ENCODE measurements at regions not wholly inside any gene's neighbourhood (a gene's known extent, or its start where the extent isn't known, plus 50 kb on each side); places are given as distances from the start of the nearest gene placed in this dataset.

- DNase-seq (ENCODE audit: low read depth in 2 of 2) = no peak
Observed at GRCh38 chr2:226652983-226653765, 146.4 kb downstream of the IRS1 start.

- no peak for DNase-seq (ENCODE audit: low read depth in 2 of 2)
Observed at GRCh38 chr2:226652369-226652768, 147.3 kb downstream of the IRS1 start.

DNA sequence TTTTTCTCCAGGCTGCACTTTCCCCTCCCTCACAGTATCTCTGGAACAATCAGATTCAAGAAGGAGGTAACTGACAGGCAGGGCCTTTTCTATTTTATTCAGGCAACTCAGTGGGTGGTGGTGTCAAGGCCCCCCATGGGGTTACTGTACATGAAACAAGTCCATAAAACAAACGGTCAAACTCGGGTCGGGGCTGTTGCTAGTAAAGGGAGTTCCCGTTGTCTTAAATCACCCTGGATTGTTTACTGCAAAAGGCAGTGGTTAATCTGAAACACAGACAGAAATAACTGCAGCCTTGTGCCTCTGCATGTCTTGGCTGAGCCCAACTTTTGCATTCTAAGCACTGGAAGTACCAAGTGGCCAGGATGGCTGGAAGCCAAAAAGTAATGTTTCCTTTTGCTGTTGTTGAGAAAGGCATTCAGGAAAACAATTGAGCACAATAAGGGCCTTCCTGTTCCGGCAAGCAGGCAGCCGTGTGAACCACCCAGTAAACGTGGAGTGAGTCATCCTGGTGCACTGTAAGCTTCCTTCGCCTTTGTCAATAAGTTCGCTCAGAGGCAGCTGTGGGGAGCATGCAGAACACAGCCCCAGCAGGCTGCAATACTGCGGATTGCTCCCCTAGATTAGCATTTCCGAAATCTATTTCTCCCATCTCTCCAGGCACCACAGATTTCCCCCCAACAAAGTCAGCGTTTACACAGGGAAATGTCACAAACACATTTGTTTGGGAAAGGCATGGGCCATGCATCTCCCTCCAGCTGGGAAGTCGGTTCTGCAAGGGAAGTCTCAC, 149.6 kb downstream of the IRS1 start:
- DNase-seq (ENCODE audit: low read depth in 2 of 2) = peak in 1 of 2 donors; percentile 24

DNA sequence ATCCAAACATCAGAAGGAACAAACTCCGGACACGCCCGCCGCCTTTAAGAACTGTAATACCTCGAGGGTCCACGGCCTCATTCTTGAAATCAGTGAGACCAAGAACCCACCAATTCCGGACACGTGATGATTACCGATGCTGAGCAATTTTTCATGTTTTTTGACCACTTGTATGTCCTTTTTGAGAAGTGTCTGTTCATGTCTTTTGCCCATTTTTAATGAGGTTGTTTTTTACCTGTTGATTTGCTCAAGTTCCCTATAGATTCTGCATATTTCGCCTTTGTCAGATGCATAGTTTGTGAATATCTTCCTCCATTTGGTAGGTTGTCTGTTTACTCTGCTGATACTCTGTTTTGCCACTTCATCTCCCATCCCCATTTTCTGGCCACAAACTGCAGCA, 150.4 kb downstream of the IRS1 start:
- no peak for DNase-seq (ENCODE audit: low read depth in 2 of 2)

DNA sequence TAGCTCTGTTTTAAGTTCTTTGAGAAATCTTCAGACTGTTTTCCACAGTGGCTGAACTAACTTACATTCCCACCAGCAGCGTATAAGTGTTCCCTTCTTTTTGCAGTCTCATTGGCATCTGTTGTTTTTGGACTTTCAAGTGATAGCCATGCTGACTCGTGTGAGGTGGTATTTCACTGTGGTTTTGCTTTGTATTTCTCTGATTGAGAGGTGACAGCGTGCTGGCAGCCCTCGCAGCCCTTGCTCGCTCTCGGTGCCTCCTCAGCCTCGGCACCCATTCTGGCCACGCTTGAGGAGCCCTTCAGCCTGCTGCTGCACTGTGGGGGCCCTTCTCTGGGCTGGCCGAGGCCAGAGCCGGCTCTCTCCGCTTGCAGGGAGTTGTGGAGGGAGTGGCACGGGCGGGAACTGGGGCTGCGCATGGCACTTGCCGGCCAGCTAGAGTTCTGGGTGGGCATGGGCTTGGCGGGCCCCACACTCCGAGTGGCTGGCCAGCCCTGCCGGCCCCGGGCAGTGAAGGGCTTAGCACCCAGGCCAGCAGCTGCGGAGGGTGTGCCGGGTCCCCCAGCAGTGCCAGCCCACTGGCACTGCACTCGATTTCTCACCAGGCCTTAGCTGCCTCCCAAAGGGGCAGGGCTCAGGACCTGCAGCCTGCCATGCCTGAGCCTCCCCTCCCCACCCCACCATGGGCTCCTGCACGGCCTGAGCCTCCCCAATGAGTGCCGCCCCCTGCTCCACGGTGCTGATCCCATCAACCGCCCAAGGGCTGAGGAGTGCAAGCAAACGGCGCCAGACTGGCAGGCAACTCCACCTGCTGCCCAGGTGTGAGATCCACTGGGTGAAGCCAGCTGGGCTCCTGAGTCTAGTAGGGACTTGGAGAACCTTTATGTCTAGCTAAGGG, 151.8 kb downstream of the IRS1 start:
- DNase-seq (ENCODE audit: low read depth in 2 of 2) = no peak

- no peak for DNase-seq (ENCODE audit: low read depth in 2 of 2)
Observed at GRCh38 chr2:226644399-226644865, 155.2 kb downstream of the IRS1 start.

GRCh38 chr2:226643946-226644282, 155.7 kb downstream of the IRS1 start:
- DNase-seq (ENCODE audit: low read depth in 2 of 2) = no peak

DNA sequence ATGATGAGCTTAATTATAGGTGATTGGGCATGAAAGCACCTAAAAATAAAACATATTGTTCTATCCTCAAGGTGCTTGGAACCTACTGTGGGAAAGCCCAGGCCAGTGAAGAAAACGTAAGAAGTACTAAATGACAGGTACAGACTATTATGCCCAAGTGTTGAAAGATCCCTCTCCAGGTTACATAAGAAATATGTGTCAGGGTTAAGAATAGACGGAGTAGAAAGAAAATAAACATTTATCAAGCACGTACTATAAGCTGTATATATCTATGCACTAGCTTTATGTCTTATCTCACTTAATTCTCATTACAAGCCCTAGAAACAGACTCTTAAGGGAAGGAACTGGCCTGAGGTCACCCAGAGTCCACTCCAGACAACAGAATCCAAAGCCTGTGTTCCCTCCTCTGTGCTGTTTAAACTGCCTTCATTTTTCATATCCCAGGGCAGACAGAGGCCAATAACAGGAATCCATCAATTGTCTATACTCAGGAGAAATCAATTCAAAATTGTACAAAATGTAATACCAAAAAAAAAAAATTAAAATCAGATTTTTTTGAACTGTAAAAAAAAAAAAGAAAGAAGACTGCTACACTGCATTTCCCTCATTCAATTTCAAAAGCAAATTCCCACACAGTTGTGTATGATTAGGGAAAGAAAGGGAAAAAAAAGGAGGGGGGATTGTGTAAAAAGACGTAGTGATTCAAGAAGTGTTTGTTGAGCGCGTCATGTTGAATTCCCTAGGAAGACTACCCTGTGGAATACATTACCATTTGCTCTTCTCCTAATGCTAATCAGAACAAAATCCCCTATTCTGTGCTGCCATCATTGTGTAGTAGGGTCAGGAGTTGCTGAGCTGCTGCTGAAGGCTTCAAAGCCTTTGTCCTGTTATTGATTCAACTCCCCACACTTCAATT, 156.3 kb downstream of the IRS1 start:
- no peak for DNase-seq (ENCODE audit: low read depth in 2 of 2)

- DNase-seq (ENCODE audit: low read depth in 2 of 2) = no peak
Observed at GRCh38 chr2:226641008-226641407, 158.6 kb downstream of the IRS1 start.

DNA sequence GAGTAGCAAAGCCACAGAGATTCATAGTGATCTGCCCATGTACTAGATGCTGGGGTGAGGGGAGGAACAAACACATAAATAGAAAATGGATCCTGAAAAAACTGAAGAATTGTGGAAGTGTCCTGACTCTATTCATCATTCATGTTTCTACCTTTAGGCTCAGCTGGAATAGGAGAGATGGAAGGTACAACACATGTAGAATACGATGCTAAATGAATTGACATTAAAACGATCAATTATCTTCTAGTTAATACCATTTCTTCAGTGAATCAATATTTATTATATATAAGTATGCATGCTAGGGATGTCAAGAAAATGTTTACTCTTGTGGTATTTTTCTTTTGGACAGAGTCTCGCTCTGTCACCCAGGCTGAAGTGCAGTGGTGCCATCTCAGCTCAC, 159.1 kb downstream of the IRS1 start:
- DNase-seq (ENCODE audit: low read depth in 2 of 2) = no peak

GRCh38 chr2:226639550-226639949, 160.1 kb downstream of the IRS1 start:
- DNase-seq (ENCODE audit: low read depth in 2 of 2) = no peak

- no peak for DNase-seq (ENCODE audit: low read depth in 2 of 2)
Observed at GRCh38 chr2:226638576-226638975, 161.0 kb downstream of the IRS1 start.

GRCh38 chr2:226637383-226637782, 162.2 kb downstream of the IRS1 start:
- DNase-seq (ENCODE audit: low read depth in 2 of 2) = no peak

GRCh38 chr2:226636586-226636985, 163.0 kb downstream of the IRS1 start:
- DNase-seq (ENCODE audit: low read depth in 2 of 2) = no peak

DNA sequence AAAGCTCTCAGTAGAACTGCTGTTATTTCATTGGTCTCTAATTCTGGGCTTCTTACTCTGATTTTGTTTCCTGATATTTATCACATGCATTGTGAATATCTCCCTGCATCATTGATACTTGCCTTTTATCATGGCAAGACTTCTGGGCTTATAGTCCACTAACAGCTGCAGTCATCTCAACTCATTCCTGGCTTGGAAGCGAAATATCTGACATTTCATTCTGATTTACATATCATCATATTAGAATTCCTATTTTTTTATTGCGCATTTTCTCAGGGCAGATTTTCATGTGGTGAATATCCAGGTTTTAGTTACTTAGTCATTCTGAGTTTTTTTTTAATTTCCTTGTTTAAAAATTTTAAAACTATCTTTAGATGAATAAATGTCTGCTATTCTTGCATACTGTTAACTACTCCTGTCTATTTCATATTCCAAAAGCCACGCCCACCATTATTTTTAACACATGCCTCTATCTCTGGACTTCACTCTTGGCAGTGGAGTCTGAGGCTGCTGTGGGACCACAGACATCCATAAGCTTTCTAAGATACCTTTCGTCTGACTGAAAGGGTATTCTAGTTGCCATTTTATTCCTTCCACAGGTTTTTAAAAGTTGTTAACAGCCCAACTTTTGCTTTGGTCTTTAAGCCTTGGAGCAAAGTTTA, 164.5 kb downstream of the IRS1 start:
- no peak for DNase-seq (ENCODE audit: low read depth in 2 of 2)

DNA sequence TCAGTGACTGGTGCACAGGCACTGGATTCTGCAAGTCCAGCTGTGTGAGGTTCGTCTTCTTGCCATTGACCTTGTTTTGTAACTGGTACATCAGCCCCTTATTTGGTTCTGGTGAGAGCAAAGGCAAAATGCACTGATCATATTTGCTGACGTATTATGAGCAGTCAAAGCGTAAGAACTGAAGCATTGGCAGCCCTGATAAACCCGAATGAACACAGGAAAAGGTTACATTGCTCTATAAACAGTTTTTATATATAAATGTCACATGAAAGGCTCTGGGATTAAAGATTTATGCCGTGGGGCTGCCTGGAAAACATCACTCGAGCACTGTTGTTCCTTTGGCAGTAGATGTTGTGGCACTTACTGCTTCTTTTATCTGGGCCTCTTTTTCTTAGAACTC, 167.9 kb downstream of the IRS1 start:
- DNase-seq (ENCODE audit: low read depth in 2 of 2) = no peak

- no peak for DNase-seq (ENCODE audit: low read depth in 2 of 2)
Observed at GRCh38 chr2:226631187-226631586, 168.4 kb downstream of the IRS1 start.

DNA sequence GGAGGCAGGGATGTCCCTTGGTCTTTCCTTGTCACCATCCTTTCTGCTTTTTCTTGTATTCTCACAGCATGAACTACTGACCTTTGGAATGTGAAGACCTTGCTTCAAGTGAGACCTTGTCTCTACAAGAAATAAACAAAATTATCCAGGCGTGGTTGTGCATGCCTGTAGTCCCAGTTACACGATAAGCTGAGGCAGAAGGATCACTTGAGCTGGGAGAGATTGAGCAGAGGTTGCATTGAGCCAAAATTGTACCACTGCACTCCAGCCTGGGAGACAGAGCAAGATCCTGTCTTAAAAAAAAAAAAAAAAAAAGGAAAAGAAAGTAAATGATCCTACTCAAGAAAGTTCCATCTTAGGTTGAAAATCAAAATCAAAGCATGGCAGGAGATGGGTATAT, 173.7 kb downstream of the IRS1 start:
- DNase-seq (ENCODE audit: low read depth in 2 of 2) = no peak

DNA sequence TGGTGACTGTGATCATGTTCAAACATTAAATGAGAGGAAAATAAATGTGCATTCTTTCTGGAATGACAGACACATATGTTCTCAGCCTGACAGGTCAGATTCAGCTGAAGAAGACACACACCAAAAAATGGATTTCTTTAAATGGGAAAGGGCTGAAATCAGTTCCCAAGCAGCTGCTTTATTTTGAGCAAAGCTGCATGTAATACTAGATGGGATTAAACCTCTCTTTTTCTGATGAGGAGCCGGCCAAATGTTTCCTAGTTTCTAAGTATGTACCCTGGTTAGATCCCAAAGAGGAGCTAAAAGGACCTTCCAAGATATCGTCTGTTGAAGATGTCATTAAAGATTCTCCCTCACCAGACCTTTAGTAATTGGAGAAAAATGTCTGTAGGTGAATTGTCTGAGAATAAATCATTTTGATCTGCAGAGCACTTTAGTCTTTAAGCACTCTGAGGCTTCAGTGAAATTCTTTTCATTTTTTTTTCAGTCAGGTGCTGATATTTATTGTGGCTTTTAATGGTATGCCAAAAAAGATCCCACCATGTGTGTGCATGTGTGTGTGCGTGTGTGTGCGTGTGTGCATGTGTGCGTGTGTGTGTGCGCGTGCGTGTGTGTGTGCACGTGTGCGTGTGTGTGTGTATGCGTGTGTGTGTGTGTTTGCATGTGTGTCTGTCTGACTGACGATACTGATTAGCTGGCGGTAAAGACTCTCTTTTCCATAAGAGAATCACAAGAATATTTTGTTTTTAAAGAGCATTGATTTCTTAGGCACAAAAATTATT, 175.8 kb downstream of the IRS1 start:
- no peak for DNase-seq (ENCODE audit: low read depth in 2 of 2)

- no peak for DNase-seq (ENCODE audit: low read depth in 2 of 2)
Observed at GRCh38 chr2:226622484-226622883, 177.1 kb downstream of the IRS1 start.
